SK-N-SH treated with all-trans-retinoic acid at 6 μM for 48 hours (cell line): ENCODE measurements at regions not wholly inside any gene's neighbourhood (a gene's known extent, or its start where the extent isn't known, plus 50 kb on each side); places are given as distances from the start of the nearest gene placed in this dataset.

Experiments
- PATZ1 ChIP-seq: fragments of 250-450 bp; sonication (Bioruptor Pico); IDR thresholded peaks from 2 replicates; pipeline ENCODE4 v1.8.0; 2020; ENCODE audit warnings: mild to moderate bottlenecking, moderate library complexity, borderline replicate concordance
- ZFP3 ChIP-seq: fragments of 250-450 bp; sonication (Bioruptor Pico); IDR thresholded peaks from 2 replicates; pipeline ENCODE4 v1.5.0; 2020; ENCODE audit warnings: mild to moderate bottlenecking, moderate library complexity

GRCh38 chr16:66224186-66224585 is 142.3 kb upstream of the CDH5 start:
- no peak for TF ChIP-seq PATZ1 (CRISPR knock-in tag)
- TF ChIP-seq ZFP3, result no peak
